IMR-90 (cell line): ENCODE measurements at regions not wholly inside any gene's neighbourhood (a gene's known extent, or its start where the extent isn't known, plus 50 kb on each side); places are given as distances from the start of the nearest gene placed in this dataset.
A peak's percentile ranks its signal among the peaks of the same experiment; 100 is the strongest.

ENCODE experiments used
- ATAC-seq: fragments of 200-7000 bp; cut with Tn5 transposase; 2 replicates; pipeline ENCODE4 v1.9.1; 2020; ENCODE audit warnings: low read depth, mild to moderate bottlenecking, moderate library complexity
- BruUV-seq: library from RNA; stranded (reverse); fragments of 400-500 nt; replicated peaks from 2 replicates; lab custom pipeline; 2021; lab: Mats Ljungman, UMichigan
- CTCF ChIA-PET: fragments of 300-600 bp; formaldehyde crosslinking; extraction: SDS; loops from one replicate; lab custom pipeline; 2021; ENCODE audit warnings: antibody characterized with exemption; lab: Yijun Ruan, JAX
- POLR2A ChIA-PET: fragments of 300-600 bp; sonication (Branson Sonifier 250); formaldehyde crosslinking; loops from one replicate; lab custom pipeline; 2022; ENCODE audit warnings: antibody characterized with exemption; ENCODE audit not compliant: unreplicated experiment; lab: Charles Lee
- DNase-seq: peaks from one replicate; pipeline ENCODE4 v3.0.0; 2013
- H2AFZ ChIP-seq: replicated peaks from 2 replicates; pipeline ENCODE3; 2013; ENCODE audit warnings: low read length, mild to moderate bottlenecking; ENCODE audit not compliant: poor library complexity
- H2AK5ac ChIP-seq: 2 replicates; pipeline ENCODE4 v1.6.1; 2013; ENCODE audit warnings: low read depth, low read length, inconsistent platforms
- H2AK9ac ChIP-seq: replicated peaks from 2 replicates; pipeline ENCODE3; 2013; ENCODE audit warnings: mild to moderate bottlenecking, low read depth, low read length, moderate library complexity; ENCODE audit not compliant: poor library complexity
- H2BK120ac ChIP-seq: 2 replicates; pipeline ENCODE4 v1.6.1; 2013; ENCODE audit warnings: low read depth, low read length, inconsistent platforms
- H2BK15ac ChIP-seq: 3 replicates; pipeline ENCODE4 v1.6.1; 2013; ENCODE audit warnings: low read depth, low read length, inconsistent platforms
- H2BK20ac ChIP-seq: 2 replicates; pipeline ENCODE4 v1.6.1; 2013; ENCODE audit warnings: low read depth, mild to moderate bottlenecking, inconsistent platforms, low read length, moderate library complexity
- H2BK5ac ChIP-seq: 2 replicates; pipeline ENCODE4 v1.6.1; 2013; ENCODE audit warnings: mild to moderate bottlenecking, low read depth, low read length, inconsistent platforms; ENCODE audit not compliant: poor library complexity, severe bottlenecking
- H3K14ac ChIP-seq: replicated peaks from 2 replicates; pipeline ENCODE4 v1.6.1; 2013; ENCODE audit warnings: low read depth, low read length, inconsistent platforms
- H3K18ac ChIP-seq: 2 replicates; pipeline ENCODE4 v1.6.1; 2013; ENCODE audit warnings: low read depth, low read length, control low read depth
- H3K23ac ChIP-seq: 2 replicates; pipeline ENCODE4 v1.6.1; 2013; ENCODE audit warnings: low read depth, low read length, inconsistent platforms
- H3K27ac ChIP-seq: 2 replicates; pipeline ENCODE4 v1.5.1; 2013; ENCODE audit warnings: mild to moderate bottlenecking, control low read depth, low read length; ENCODE audit not compliant: insufficient read depth
- H3K27me3 ChIP-seq: 2 replicates; pipeline ENCODE4 v1.6.1; 2013; ENCODE audit warnings: low read length; ENCODE audit not compliant: control insufficient read depth, insufficient read depth
- H3K36me3 ChIP-seq: 2 replicates; pipeline ENCODE4 v1.6.1; 2013; ENCODE audit warnings: low read length, mixed read lengths; ENCODE audit not compliant: control insufficient read depth, insufficient read depth
- H3K4ac ChIP-seq: 2 replicates; pipeline ENCODE4 v1.6.1; 2013; ENCODE audit warnings: low read depth, low read length, inconsistent platforms
- H3K4me1 ChIP-seq: 2 replicates; pipeline ENCODE4 v1.6.1; 2013; ENCODE audit warnings: low read length, mixed read lengths; ENCODE audit not compliant: control insufficient read depth, insufficient read depth
- H3K4me2 ChIP-seq: 2 replicates; pipeline ENCODE4 v1.6.1; 2013; ENCODE audit warnings: low read depth, mild to moderate bottlenecking, control low read depth, low read length, moderate library complexity
- H3K4me3 ChIP-seq: 2 replicates; pipeline ENCODE4 v1.5.1; 2013; ENCODE audit warnings: low read depth, mild to moderate bottlenecking, control low read depth, low read length, moderate library complexity; ENCODE audit not compliant: insufficient read depth
- H3K56ac ChIP-seq: 2 replicates; pipeline ENCODE4 v1.6.1; 2013; ENCODE audit warnings: low read length, inconsistent platforms; ENCODE audit not compliant: insufficient read depth; ENCODE audit errors: extremely low read depth
- H3K79me1 ChIP-seq, 2 experiments: 2 replicates each; pipeline ENCODE4 v1.6.1; 2013; ENCODE audit warnings: low read length in 2 of 2, inconsistent platforms in 1 of 2, low read depth in 1 of 2
- H3K9ac ChIP-seq: 2 replicates; pipeline ENCODE4 v1.6.1; 2013; ENCODE audit warnings: low read depth, low read length, control low read depth
- H3K9me1 ChIP-seq: 2 replicates; pipeline ENCODE4 v1.6.1; 2013; ENCODE audit warnings: low read length, inconsistent platforms; ENCODE audit not compliant: insufficient read depth
- H3K9me3 ChIP-seq: 2 replicates; pipeline ENCODE4 v1.6.1; 2013; ENCODE audit warnings: low read length; ENCODE audit not compliant: control insufficient read depth, insufficient read depth
- H4K20me1 ChIP-seq: 2 replicates; pipeline ENCODE4 v1.6.1; 2013; ENCODE audit warnings: low read length, inconsistent platforms; ENCODE audit not compliant: insufficient read depth
- H4K5ac ChIP-seq: 2 replicates; pipeline ENCODE4 v1.6.1; 2013; ENCODE audit warnings: mild to moderate bottlenecking, low read depth, low read length, control low read depth
- H4K8ac ChIP-seq, 2 experiments: 2 replicates each; pipeline ENCODE4 v1.6.1; 2013; ENCODE audit warnings: low read depth in 2 of 2, low read length in 2 of 2, control low read depth in 1 of 2, inconsistent platforms in 1 of 2
- H4K91ac ChIP-seq: 2 replicates; pipeline ENCODE4 v1.6.1; 2013; ENCODE audit warnings: low read depth, low read length, inconsistent platforms; ENCODE audit not compliant: insufficient read depth
- BHLHE40 ChIP-seq: fragments of 150-350 bp; IDR thresholded peaks from 2 replicates; pipeline ENCODE4 v1.6.1; 2016; ENCODE audit warnings: mild to moderate bottlenecking, low read depth, low read length
- CEBPB ChIP-seq: IDR thresholded peaks from 2 replicates; pipeline ENCODE4 v1.6.1; 2012; ENCODE audit warnings: low read depth, low read length, improper control_type of control experiment
- CHD1 ChIP-seq: IDR thresholded peaks from 2 replicates; pipeline ENCODE4 v1.6.1; 2012; ENCODE audit warnings: low read depth, low read length, improper control_type of control experiment
- CTCF ChIP-seq: conservative IDR thresholded peaks from 2 replicates; pipeline ENCODE4 v1.5.1; 2012; ENCODE audit warnings: mild to moderate bottlenecking, low read depth, low read length, improper control_type of control experiment
- FOS ChIP-seq: fragments of 150-350 bp; IDR thresholded peaks from 2 replicates; pipeline ENCODE4 v1.6.1; 2016; ENCODE audit warnings: low read depth, low read length
- MAFK ChIP-seq: IDR thresholded peaks from 2 replicates; pipeline ENCODE4 v1.6.1; 2012; ENCODE audit warnings: low read depth, low read length, improper control_type of control experiment
- MAZ ChIP-seq: IDR thresholded peaks from 2 replicates; pipeline ENCODE4 v1.6.1; 2012; ENCODE audit warnings: low read depth, mild to moderate bottlenecking, low read length, improper control_type of control experiment, moderate library complexity, borderline replicate concordance
- MXI1 ChIP-seq: IDR thresholded peaks from 2 replicates; pipeline ENCODE4 v1.6.1; 2012; ENCODE audit warnings: low read depth, mild to moderate bottlenecking, low read length, moderate library complexity, borderline replicate concordance
- NFE2L2 ChIP-seq: fragments of 150-350 bp; IDR thresholded peaks from 2 replicates; pipeline ENCODE4 v1.6.1; 2016; ENCODE audit warnings: low read depth, mild to moderate bottlenecking, low read length
- POLR2A ChIP-seq: IDR thresholded peaks from 2 replicates; pipeline ENCODE4 v1.6.1; 2012; ENCODE audit warnings: mild to moderate bottlenecking, low read depth, low read length
- RAD21 ChIP-seq: IDR thresholded peaks from 2 replicates; pipeline ENCODE4 v1.6.1; 2012; ENCODE audit warnings: low read length, improper control_type of control experiment
- RCOR1 ChIP-seq: IDR thresholded peaks from 2 replicates; pipeline ENCODE4 v1.6.1; 2012; ENCODE audit warnings: mild to moderate bottlenecking, low read length, improper control_type of control experiment; ENCODE audit not compliant: insufficient replicate concordance
- RFX5 ChIP-seq: IDR thresholded peaks from 2 replicates; pipeline ENCODE4 v1.8.0; 2012; ENCODE audit warnings: low read depth, mild to moderate bottlenecking, low read length, moderate library complexity
- SMC3 ChIP-seq: fragments of 150-350 bp; IDR thresholded peaks from 2 replicates; pipeline ENCODE4 v1.6.1; 2016; ENCODE audit warnings: low read depth, mild to moderate bottlenecking, antibody characterized with exemption, low read length, moderate library complexity
- WGBS, 2 experiments: methylation state at CpG; one replicate each; pipeline versions ENCODE4 v1.1.5 to v1.1.7; 2013; ENCODE audit warnings: missing lambda C conversion rate in 2 of 2; ENCODE audit not compliant: insufficient read length in 1 of 2; ENCODE audit errors: extremely low coverage in 2 of 2; 5-methylcytosine and 5-hydroxymethylcytosine counted together
- dilution Hi-C: fragments of 300-500 bp; cut with HindIII; formaldehyde crosslinking; loops from one replicate; pipeline ENCODE4 v1.14.3; 2018; ENCODE audit warnings: low sequenced_read_pairs; ENCODE audit not compliant: unreplicated experiment
- in situ Hi-C: fragments of 300-500 bp; cut with MboI; formaldehyde crosslinking; loops from 3 replicates; pipeline ENCODE4 v1.14.3; 2019; ENCODE audit warnings: low sequenced_read_pairs, inconsistent platforms, mixed read lengths
- intact Hi-C: fragments of 100-400 bp; cut with micrococcal nuclease; formaldehyde crosslinking; loops from 2 replicates; pipeline ENCODE4 v1.10.0; 2022
- TF ChIP-seq, protein P1 (sequence below): fragments of 150-350 bp; IDR thresholded peaks from 2 replicates; pipeline ENCODE4 v1.6.1; 2016; ENCODE audit warnings: low read depth, mild to moderate bottlenecking, low read length, moderate library complexity, borderline replicate concordance
- TF ChIP-seq, protein P2 (sequence below): fragments of 150-350 bp; IDR thresholded peaks from 2 replicates; pipeline ENCODE4 v1.6.1; 2017; ENCODE audit warnings: mild to moderate bottlenecking, antibody characterized with exemption, low read length, low read depth

DNA sequence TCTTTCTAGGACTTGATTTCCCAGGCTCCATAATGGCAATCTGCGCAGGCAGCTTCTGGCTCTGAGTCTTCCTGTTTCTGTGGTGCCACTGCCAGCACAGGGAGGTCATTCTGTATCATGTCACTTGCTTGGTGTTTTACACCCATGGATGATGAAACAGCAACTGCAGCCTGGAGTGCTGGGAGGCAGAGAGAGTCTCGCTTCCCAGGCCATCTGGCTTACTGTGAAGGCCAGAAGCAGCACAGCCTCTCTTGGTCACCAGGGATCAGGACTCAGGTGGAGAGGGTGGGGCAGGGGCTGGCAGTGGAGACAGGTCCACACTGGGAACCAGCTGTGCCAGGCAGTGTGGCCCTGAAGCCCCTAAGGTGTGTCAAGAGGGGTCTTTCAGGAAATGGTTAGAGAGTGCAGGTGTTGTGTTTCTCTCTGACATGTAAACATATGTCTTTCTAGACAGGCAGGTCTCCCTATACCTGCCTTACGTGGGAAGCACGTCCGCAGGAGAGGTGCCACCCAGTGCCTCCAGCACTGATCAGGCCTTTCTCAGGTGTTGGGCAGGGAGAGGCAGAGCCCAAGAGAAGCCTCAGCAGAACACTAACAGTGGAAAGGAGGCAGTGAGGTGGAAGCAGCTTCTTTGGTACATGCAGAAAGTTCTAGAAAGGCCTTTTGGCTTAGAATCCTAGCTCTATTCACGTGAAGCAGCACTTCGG is 71.4 kb downstream of the INSIG1 start:
- CTCF ChIA-PET = no interaction called here
- Histone ChIP-seq H3K23ac (no peak overlapping the region), H3K27me3 (peaks cover 50% of the 10 kb centered on the region), H2AK5ac (no peak overlapping the region), H3K4me2 (no peak overlapping the region), H2BK15ac (no peak overlapping the region), H3K4ac (no peak overlapping the region), H2AK9ac (no peak overlapping the region), H2BK120ac (no peak overlapping the region), H3K79me1 (no peaks in the 10 kb centered on the region), H4K8ac (no peak overlapping the region), H2BK5ac (no peak overlapping the region), H3K9me3 (0 out of 2 replicates have a peak, but pooled peaks cover 3% of the 10 kb centered on the region), H3K14ac (no peak overlapping the region), H3K9me1 (no peaks in the 10 kb centered on the region), H3K56ac (no peak overlapping the region), H3K18ac (no peak overlapping the region), H2AFZ (peak overlapping the region; percentile 14), H3K9ac (no peak overlapping the region), H3K4me3 (no peak overlapping the region), H3K27ac (no peak overlapping the region), H3K4me1 (peaks cover 2% of the 10 kb centered on the region; the same call in 1 of the 2 replicates), H2BK20ac (no peak overlapping the region), H4K91ac (no peak overlapping the region), H4K20me1 (no peaks in the 10 kb centered on the region; the same call in 1 of the 2 replicates), H4K5ac (no peak overlapping the region), H3K36me3 (no peaks in the 10 kb centered on the region)
- BruUV-seq = no TSS peak
- 33% methylated on average over 1 of the region's 7 CpGs; no CpG with 5 or more reads in 1 of the 2 experiments for WGBS, 2 experiments
- POLR2A ChIA-PET = no interaction called here
- dilution Hi-C loops = no loop called here
- ATAC-seq (no peak), DNase-seq (no peak)
- intact Hi-C loops = no loop called here
- TF ChIP-seq CHD1 (no peak), MAZ (no peak), BHLHE40 (no peak), RFX5 (no peak), NFE2L2 (no peak), FOS (no peak), MXI1 (no peak), CEBPB (no peak), POLR2A (no peak), MAFK (no peak), CTCF (no peak), RAD21 (no peak), SMC3 (no peak), RCOR1 (no peak)
- TF ChIP-seq, protein P1, sequence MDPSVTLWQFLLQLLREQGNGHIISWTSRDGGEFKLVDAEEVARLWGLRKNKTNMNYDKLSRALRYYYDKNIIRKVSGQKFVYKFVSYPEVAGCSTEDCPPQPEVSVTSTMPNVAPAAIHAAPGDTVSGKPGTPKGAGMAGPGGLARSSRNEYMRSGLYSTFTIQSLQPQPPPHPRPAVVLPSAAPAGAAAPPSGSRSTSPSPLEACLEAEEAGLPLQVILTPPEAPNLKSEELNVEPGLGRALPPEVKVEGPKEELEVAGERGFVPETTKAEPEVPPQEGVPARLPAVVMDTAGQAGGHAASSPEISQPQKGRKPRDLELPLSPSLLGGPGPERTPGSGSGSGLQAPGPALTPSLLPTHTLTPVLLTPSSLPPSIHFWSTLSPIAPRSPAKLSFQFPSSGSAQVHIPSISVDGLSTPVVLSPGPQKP = no peak
- TF ChIP-seq, protein P2, sequence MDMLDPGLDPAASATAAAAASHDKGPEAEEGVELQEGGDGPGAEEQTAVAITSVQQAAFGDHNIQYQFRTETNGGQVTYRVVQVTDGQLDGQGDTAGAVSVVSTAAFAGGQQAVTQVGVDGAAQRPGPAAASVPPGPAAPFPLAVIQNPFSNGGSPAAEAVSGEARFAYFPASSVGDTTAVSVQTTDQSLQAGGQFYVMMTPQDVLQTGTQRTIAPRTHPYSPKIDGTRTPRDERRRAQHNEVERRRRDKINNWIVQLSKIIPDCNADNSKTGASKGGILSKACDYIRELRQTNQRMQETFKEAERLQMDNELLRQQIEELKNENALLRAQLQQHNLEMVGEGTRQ = no peak
- in situ Hi-C loops = no loop called here
